Putamen (tissue), 1 donor: ENCODE measurements at regions not wholly inside any gene's neighbourhood (a gene's known extent, or its start where the extent isn't known, plus 50 kb on each side); places are given as distances from the start of the nearest gene placed in this dataset.
A peak's percentile ranks its signal among the peaks of the same experiment; 100 is the strongest.

Experiments used
- DNase-seq: peaks from one replicate; pipeline ENCODE4 v3.0.0-alpha.2; 2016; ENCODE audit warnings: low spot score

GRCh38 chr4:164501074-164501473, 252.9 kb upstream of the SMIM31 start:
- no peak for DNase-seq

GRCh38 chr4:164503874-164504273, 250.1 kb upstream of the SMIM31 start:
- DNase-seq, result no peak

DNA sequence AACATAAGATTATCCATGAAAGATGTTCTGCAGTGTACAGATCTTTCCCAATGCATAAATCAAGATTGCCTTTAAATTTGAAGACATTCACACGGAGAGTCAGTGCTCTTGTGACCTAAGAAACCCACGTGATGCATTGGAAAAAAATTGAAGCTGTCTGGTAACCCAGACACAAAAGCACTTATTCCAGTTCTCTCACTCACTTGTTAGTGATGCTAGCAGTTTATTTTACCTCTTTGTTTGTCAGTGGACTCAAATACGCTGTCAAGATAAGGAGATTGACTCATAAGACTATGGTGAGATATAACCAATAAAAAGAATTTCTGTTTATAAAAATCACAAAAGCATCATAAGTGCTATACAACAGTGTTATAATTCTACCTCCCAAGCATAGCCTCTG, 245.8 kb upstream of the SMIM31 start:
- no peak for DNase-seq

- DNase-seq, result no peak
Measured at GRCh38 chr4:164508771-164509170, 245.2 kb upstream of the SMIM31 start.

- no peak for DNase-seq
Measured at GRCh38 chr4:164509951-164510350, 244.0 kb upstream of the SMIM31 start.

DNA sequence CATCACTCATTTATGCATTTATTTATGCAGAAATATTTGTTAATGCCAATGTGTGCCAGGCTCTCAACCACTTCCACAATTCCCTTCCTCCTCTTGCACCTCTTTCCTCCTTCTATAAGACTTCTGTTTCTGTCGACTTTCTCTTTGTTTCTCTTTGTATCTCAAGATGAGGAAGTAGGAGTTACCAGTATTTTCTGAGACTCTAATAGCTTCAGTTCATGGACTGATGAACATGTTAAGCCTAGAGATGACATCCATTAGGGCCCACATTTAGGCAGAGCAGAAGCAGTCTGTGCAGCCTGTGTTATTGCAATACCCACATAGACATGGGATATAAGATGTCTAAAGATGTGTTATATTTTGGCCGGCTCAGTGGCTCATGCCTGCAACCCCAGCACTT, 241.8 kb upstream of the SMIM31 start:
- no peak for DNase-seq

GRCh38 chr4:164514765-164515164, 239.2 kb upstream of the SMIM31 start:
- DNase-seq, result no peak

- no peak for DNase-seq
Measured at GRCh38 chr4:164524789-164525188, 229.1 kb upstream of the SMIM31 start.

DNA sequence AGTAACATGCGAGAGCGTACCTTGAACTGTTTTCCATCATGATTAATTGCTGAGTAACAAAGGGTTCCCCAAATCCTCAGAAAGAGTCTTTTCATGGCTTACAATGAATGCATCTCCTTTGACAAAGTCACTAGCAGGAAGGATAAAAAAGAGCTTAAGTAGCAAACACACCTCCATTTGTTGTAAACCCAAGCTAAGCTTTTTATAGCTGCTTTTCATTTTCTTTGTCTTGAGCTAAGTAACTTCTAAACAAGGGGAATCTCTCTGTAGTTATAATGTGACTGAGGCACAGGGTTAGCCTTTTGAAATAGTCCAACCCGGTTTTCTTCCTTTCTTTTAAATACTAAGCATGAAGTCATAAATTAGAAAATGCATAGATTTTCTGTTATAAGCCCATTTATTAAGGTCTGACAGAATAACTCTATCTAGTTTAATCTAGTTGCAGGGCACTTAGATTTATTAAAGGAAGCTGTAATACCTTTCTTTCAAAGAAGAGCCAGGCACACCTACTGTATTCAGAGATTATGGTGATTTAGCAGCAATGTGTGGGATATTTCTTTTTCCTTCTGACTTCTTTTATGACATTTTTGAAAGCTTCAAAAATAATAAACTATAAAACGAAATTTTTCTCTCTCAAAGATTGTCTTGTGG, 226.9 kb upstream of the SMIM31 start:
- no peak for DNase-seq

DNA sequence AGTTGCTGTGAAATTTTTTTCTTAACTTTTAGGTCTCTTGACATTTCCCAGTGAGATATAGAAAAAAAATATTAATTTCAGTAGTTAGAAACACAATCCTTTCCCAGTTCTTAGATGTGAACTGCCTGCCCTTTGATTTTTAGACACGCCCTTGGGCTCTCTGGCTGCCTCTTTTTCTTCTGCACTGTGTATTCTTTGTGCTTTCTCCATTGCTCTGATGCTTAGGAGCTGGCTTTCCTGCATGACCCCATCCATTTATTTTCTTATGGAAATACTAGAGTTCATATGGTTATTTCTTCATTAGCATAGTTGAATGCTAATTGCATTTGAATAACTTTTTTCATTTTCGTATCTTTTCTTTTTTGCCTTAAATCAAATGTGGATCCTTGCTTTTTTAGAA, 224.9 kb upstream of the SMIM31 start:
- no peak for DNase-seq

DNA sequence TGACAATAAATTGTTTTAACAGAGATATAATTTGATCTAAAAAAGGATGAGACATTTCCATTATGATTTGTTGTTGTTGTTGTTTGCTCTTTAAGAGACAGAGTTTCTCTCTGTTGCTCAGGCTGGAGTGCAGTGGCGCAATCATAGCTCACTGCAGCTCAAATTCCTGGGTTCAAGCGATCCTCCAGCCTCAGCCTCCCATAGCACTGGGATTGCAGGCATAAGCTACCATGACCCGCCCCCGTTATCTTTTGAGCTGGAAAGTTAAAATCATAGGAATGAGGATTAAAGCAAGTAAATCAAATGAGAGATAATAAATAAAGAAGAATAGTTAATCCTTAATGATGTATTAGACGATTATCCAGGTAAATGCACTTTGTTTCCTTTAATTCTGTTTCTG, 224.4 kb upstream of the SMIM31 start:
- DNase-seq, result no peak

DNA sequence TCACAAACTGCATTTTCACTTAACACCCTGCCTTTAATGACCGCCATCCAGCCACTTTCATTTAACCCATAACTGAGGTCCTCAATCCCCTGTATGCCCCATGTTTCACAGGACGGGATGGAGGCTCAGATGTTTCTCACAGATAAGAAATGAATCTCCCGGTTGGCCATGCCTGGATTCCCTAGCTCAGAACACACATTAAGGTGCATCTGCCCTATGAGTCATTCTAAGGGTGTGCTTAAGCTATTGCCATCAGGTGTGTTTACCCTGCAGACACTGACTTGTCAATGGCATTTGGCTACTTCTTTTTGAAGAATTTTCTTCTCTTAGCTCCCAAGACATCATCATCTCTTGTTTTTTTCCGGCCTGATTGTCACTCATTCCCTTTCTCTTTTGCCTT, 222.6 kb upstream of the SMIM31 start:
- no peak for DNase-seq

DNA sequence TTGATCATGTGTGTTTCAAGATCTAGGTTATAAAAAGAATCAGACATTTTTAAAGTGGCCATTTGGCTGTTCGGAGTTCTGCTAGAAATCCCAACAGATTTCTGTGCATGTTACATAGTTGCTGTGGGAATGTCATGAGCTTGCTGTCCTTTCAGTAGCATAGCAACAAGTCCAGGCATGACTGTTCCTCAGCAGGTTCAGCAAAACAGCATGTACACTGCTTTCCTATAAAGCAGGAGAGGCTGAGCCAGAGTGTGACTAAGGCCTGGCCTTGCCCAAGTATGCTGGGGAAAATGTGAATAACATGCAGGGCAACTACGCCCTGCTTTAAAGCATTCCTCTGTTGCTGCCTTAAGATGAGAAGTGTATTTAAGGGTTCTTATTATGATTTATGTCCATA, 217.1 kb upstream of the SMIM31 start:
- no peak for DNase-seq

DNA sequence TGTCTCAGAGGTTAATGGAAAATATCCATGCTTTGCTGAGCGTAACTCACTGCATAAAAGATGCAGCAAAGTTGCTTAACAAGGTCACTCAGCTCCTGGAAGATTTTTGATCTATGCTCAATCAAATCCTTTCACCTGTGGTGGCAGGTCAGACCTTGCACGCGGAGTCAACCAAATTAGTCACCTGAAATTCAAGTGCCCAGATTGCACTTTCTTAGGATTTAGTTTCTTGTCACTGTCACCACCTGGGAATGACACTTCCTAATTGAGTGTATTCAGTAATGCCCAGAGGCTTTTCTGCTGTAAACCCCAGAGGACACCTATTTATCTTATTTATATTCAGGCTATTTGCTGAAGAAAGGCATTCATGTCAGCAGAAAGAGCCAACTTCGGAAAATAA, 215.8 kb upstream of the SMIM31 start:
- no peak for DNase-seq

DNA sequence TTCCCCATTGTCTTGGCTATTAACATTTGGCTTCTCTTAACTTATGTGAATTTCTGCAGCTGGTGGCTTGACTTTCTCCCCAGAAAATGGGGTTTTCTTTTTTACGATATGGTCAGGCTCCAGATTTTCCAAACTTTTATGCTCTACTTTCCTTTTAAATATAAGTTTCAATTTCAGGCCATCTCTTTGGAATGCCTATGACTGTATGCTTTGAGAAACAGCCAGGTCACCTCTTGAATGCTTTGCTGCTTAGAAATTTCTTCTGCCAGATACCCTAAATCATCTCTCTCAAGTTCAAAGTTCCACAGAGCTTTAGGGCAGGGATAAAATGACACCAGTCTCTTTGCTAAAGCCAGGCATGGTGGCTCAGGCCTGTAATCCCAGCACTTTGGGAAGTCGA, 212.9 kb upstream of the SMIM31 start:
- no peak for DNase-seq

GRCh38 chr4:164542431-164542830, 211.5 kb upstream of the SMIM31 start:
- no peak for DNase-seq

- no peak for DNase-seq
Measured at GRCh38 chr4:164550989-164551712, 202.8 kb upstream of the SMIM31 start.

- no peak for DNase-seq
Measured at GRCh38 chr4:164551713-164552040, 202.3 kb upstream of the SMIM31 start.

GRCh38 chr4:164571593-164572390, 182.1 kb upstream of the SMIM31 start:
- no peak for DNase-seq

GRCh38 chr4:164572877-164573279, 181.1 kb upstream of the SMIM31 start:
- DNase-seq, result peak; percentile 18

- no peak for DNase-seq
Measured at GRCh38 chr4:164575861-164576260, 178.1 kb upstream of the SMIM31 start.

- no peak for DNase-seq
Measured at GRCh38 chr4:164579270-164579942, 174.5 kb upstream of the SMIM31 start.

GRCh38 chr4:164591666-164592065, 162.3 kb upstream of the SMIM31 start:
- no peak for DNase-seq
